NCI-H460 (cell line): ENCODE measurements at regions not wholly inside any gene's neighbourhood (a gene's known extent, or its start where the extent isn't known, plus 50 kb on each side); places are given as distances from the start of the nearest gene placed in this dataset.
"Not testable (repeated sequence)": the region's sequence is repeated elsewhere in the genome, so short reads cannot be mapped to it uniquely, and the experiment has no call there.

Experiments used
- DNase-seq: peaks from one replicate; pipeline ENCODE4 v3.0.0-alpha.2; 2016; ENCODE audit warnings: low read depth; ENCODE audit errors: extremely low read depth

DNA sequence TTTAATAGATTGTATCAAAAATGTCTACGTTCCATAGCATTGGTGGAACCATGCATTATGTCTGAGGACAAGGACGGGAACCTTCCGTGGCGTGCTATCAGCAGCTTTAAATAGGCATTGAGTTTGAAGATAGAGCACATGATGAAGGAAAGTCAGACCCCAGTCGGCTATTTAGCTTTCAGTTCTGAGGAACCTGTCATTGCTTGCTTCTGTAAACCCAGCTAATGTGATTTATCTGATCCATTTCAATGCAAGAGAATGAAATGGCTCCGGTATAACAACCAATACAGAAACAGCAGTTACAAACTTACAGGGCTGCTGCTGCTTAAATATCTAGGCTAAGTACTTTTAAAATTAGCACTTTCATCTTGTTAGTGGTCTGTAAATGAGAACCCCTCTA lies 503.3 kb downstream of the RNF144A start:
- no peak for DNase-seq

DNA sequence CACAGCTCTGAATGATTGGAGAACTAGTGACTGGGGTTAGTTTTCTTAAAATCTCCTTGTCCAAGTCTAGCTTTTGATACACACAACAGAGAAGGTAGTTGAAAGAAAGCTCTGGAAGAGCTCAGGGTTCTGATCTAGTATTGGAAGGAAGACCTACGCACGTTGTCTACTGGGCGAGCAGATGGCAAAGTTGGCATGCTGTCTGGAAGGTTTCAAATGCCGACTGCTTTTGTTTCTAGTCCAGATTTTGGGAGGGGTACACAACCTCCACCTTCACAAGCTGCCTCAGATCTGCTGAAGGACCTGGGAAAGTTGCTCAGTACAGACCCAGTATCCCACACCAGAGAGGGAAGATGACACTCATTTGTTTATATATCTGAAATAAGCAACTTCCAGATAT lies 507.3 kb downstream of the RNF144A start:
- DNase-seq: no peak

- DNase-seq: peak; percentile 71
These were observed 510.3 kb downstream of the RNF144A start for GRCh38 chr2:7427293-7428060.

DNA sequence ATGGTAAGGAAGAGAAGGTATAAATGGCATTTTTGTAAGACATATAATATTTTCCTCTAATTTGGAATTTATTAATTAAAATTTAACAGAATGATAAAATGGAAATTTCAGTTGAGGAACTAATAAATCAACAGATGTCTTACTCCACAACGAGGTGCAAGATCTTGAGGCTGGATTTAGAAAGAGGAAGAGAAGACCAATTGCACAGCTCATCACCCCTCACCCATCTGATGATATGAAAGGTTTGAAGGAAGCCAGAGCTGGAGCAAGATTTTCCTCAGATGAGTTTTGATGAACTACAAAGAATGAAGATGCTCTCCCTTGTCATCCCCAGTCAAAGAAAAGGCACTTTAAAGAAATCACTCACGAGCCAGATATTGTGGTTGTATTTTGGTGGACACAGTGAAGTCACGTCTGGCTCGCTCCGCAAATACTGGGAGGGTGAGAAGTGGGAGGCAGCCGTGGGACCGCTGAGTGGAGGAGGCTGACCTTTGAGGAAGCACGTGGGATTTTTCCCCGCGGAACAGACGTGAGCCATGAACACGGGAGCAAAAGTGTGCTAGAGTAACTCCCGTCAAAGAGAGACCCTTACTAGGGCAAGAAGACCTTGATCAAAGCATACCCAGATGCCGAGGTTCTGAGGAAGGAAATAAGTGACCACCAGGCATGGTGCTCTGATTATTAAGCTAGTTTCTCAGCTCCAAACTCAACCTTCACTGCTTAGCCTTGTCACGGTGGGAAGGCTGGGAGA lies 511.4 kb downstream of the RNF144A start:
- DNase-seq: no peak

DNA sequence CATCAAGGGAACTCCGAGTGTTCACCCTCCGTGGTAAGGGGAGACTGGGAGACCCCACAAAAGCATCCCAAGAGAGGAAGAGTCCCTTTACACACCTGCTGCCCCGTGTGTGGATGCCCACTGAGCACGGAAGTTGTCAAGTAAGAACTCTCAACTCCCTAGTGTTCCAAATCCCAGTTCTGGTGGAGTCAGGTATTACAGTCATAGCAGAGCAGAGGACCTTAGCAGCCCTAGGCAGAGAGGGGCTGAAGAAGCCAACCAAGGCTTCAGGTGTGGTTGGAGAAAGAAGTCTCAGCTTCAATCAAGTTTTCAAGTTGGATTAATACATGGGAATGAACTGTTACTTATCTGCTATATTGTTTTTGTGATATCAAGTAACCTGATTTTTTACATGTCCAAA lies 512.5 kb downstream of the RNF144A start:
- DNase-seq: no peak

DNA sequence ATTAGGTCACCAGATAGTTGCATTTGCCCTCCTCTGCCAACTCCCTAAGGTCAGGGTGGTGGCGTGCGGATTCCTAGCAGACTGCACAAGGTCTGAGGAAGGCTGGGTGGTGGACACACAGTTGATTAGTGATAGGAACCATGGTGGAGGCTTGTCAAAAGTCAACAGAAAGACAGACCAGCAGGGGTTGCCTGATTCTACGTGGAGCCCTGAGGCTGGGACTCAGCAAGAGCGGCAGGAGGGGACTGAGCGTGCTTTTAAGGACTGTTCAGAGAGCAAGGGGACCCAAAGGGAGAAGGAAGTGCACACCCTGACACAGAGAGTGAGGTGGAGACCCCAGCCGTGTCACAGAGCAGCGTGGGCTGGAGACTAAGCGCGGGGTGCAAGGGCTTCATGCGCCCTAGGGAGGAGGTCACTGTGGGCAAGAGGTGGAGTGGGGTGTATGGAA lies 513.2 kb downstream of the RNF144A start:
- DNase-seq: no peak

DNA sequence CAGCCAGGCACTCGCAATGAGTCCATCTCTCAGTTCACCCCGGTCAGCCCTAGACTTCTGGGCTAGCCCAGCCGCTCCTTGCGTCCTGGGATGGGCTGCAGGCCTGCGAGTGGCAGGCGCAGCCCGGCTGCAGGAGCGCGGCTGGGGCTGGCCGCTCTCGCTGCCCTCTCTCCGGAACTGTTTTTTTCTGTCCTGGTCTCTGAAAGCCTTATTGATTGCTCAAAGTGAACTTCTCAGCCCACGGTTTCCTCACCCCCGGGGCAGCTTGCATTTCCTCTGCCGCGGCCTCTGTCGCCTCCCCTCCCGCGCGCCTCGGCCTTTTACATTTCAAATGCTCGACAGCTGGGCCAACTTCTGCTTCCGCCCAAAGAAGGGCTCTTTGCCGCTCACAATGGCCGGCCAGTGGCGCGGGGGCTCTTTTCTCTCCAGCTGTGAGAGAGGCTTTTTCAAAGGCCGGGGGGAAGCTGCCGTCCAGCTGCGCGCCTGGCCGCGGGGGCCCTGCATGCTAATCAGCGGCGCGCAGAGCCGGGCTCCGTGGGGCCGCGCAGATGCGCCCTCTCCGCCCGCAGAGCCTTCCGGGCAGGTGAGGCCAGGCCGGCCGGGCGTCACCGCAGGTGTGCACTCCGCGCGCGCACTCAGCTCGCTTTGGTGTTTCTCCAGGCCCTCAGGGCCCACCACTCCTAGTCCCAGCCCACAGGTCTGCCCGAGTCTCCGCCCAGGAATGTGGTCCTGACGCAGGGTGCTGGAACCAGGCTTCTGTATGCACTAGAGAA lies 513.8 kb downstream of the RNF144A start:
- DNase-seq: no peak

DNA sequence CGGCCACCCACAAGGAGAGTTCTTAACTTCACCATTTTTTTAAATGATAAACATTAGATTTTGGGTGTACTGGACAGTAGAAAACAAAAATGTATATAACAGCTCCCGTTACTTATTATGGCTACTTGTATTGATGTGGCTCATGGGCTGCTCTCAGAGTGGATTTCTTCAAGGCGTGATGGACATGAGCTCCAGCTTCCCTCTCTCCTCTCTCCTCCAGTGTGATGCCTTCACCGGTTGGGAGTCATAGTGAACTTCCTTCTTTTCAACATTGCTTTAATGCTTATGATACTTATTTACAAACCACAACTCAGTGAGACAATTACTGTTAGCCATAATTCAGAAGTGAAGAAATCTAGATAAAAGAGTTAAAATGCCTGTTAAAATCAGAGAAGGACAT lies 515.2 kb downstream of the RNF144A start:
- no peak for DNase-seq

GRCh38 chr2:7436096-7436906 lies 519.1 kb downstream of the RNF144A start:
- DNase-seq: no peak

GRCh38 chr2:7437141-7437540 lies 519.9 kb downstream of the RNF144A start:
- DNase-seq: peak; percentile 59

GRCh38 chr2:7437716-7438632 lies 520.8 kb downstream of the RNF144A start:
- DNase-seq: no peak

- no peak for DNase-seq
These were observed 521.6 kb downstream of the RNF144A start for GRCh38 chr2:7438855-7439254.

GRCh38 chr2:7440977-7441376 lies 523.8 kb downstream of the RNF144A start:
- DNase-seq: no peak

GRCh38 chr2:7441841-7442240 lies 524.6 kb downstream of the RNF144A start:
- not testable (repeated sequence) for DNase-seq

GRCh38 chr2:7444626-7445025 lies 527.4 kb downstream of the RNF144A start:
- DNase-seq: no peak

DNA sequence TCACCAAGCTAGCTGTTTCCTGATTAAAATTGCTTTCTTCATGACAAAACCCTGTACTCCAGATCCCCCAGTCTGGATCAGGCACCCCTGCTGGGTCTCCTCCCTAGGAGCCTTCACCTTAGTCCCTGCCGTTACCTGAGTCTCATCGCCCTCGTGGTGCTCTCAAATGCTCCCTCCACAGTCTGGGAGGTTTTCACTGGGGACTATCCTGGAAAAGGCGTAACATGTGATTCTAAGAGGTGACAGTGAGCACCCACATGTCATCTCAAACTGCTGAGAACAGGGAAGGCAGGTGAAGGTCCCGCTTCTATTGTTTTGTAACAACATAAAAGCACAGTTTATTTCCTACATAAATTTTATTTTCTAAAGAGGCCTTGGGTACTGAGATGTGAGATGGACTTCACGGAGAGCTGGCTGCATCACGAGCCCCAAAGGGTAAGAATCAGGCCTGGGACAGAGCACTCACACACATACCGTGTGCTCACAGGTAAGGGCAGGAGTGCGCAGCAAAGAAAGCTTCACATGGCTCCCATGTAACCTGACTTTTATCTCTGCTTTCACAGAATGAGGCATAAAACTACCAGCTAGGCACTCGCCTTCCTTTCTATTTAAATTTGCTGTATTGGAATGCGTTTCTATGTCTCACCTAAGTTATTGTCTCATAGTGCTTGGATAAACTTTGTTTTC lies 531.5 kb downstream of the RNF144A start:
- DNase-seq: no peak

GRCh38 chr2:7449298-7449697 lies 532.1 kb downstream of the RNF144A start:
- no peak for DNase-seq

GRCh38 chr2:7450188-7450832 lies 533.1 kb downstream of the RNF144A start:
- DNase-seq: no peak
